A549 (cell line): ENCODE measurements at regions not wholly inside any gene's neighbourhood (a gene's known extent, or its start where the extent isn't known, plus 50 kb on each side); places are given as distances from the start of the nearest gene placed in this dataset.

Source experiments
- ATAC-seq, 2 experiments: fragments of 200-7000 bp in 1 of 2; fragments of >200 bp in 1 of 2; cut with Nextera tagmentation in 1 of 2; cut with Tn5 transposase in 1 of 2; 3 replicates each; pipeline versions ENCODE4 v1.8.0 to v1.9.1; 2018 to 2020; ENCODE audit warnings: mild to moderate bottlenecking in 1 of 2, moderate library complexity in 1 of 2
- CTCF ChIA-PET: fragments of 300-600 bp; sonication (Branson Sonifier 250); formaldehyde crosslinking; extraction: SDS; loops from one replicate; lab custom pipeline; 2021; ENCODE audit warnings: antibody characterized with exemption, inconsistent platforms; lab: Yijun Ruan, JAX
- POLR2A ChIA-PET: fragments of 350-600 bp; formaldehyde crosslinking; extraction: SDS; loops from one replicate; lab custom pipeline; 2021; ENCODE audit warnings: antibody characterized with exemption, inconsistent platforms; lab: Yijun Ruan, JAX
- DNase-seq, 2 experiments: peaks; one replicate each; pipeline versions ENCODE4 v3.0.0 to v3.0.0-alpha.2; 2011 to 2016; ENCODE audit warnings: low read depth in 1 of 2, low spot score in 1 of 2
- FAIRE-seq: peaks from 2 replicates; lab custom pipeline; 2011; peaks lifted over from hg19 to GRCh38; lab: Jason Lieb, UNC
- H3K27ac ChIP-seq, 2 experiments: fragments of >200 bp; sonication (Bioruptor Twin); formaldehyde crosslinking; 3 replicates each; pipeline ENCODE4 v1.5.1; 2016 to 2017
- H3K4me1 ChIP-seq: fragments of >200 bp; sonication (Bioruptor Twin); formaldehyde crosslinking; 3 replicates; pipeline ENCODE4 v1.6.1; 2016
- H3K4me2 ChIP-seq: fragments of >200 bp; sonication (Bioruptor Twin); formaldehyde crosslinking; 3 replicates; pipeline ENCODE4 v1.6.1; 2016
- H3K4me3 ChIP-seq: fragments of >200 bp; sonication (Bioruptor Twin); formaldehyde crosslinking; 3 replicates; pipeline ENCODE4 v1.5.1; 2016
- H3K9me3 ChIP-seq: fragments of >200 bp; sonication (Bioruptor Twin); formaldehyde crosslinking; 3 replicates; pipeline ENCODE4 v1.6.1; 2016
- BHLHE40 ChIP-seq: IDR thresholded peaks from 2 replicates; pipeline ENCODE4 v1.6.1; 2012; ENCODE audit warnings: low read depth, low read length, inconsistent platforms
- CBX2 ChIP-seq: fragments of 200-600 bp; sonication (generic); IDR thresholded peaks from 2 replicates; pipeline ENCODE4 v1.6.1; 2016; ENCODE audit warnings: low read depth, mild to moderate bottlenecking, borderline replicate concordance
- CHD2 ChIP-seq: fragments of 150-350 bp; IDR thresholded peaks from 2 replicates; pipeline ENCODE4 v1.6.1; 2014; ENCODE audit warnings: low read length; ENCODE audit not compliant: partially characterized antibody
- CHD4 ChIP-seq: fragments of 200-600 bp; sonication (generic); IDR thresholded peaks from 2 replicates; pipeline ENCODE4 v1.6.1; 2016; ENCODE audit warnings: antibody characterized with exemption, mild to moderate bottlenecking, borderline replicate concordance
- EHMT2 ChIP-seq: fragments of 200-600 bp; sonication (generic); IDR thresholded peaks from 2 replicates; pipeline ENCODE4 v1.6.1; 2016; ENCODE audit warnings: antibody characterized with exemption, low read depth, mild to moderate bottlenecking, moderate library complexity
- EP300 ChIP-seq, 2 experiments: fragments of >200 bp; sonication (Bioruptor Twin); formaldehyde crosslinking; IDR thresholded peaks; 2 replicates in 1 of 2; 3 replicates in 1 of 2; pipeline ENCODE4 v1.6.1; 2016 to 2017
- ESRRA ChIP-seq: fragments of 150-350 bp; IDR thresholded peaks from 2 replicates; pipeline ENCODE4 v1.6.1; 2014; ENCODE audit warnings: mild to moderate bottlenecking, low read length, borderline replicate concordance
- FOSB ChIP-seq: fragments of 250-450 bp; sonication (Bioruptor Pico); IDR thresholded peaks from 2 replicates; pipeline ENCODE4 v1.5.0; 2020; ENCODE audit warnings: mild to moderate bottlenecking, moderate library complexity
- FOSL2 ChIP-seq, 2 experiments: fragments of 450-650 bp in 1 of 2; fragments of >200 bp in 1 of 2; sonication (Bioruptor Twin) in 1 of 2; formaldehyde crosslinking; IDR thresholded peaks; 2 replicates each; pipeline versions ENCODE4 v1.5.0 to v1.6.1; 2016 to 2020; ENCODE audit warnings: mild to moderate bottlenecking in 1 of 2, moderate library complexity in 1 of 2
- HDAC2 ChIP-seq: fragments of 200-600 bp; sonication (generic); IDR thresholded peaks from 2 replicates; pipeline ENCODE4 v1.6.1; 2016
- HEYL ChIP-seq: fragments of 250-450 bp; sonication (Bioruptor Pico); IDR thresholded peaks from 2 replicates; pipeline ENCODE4 v1.8.0; 2021; ENCODE audit warnings: mild to moderate bottlenecking, moderate library complexity
- HOXA7 ChIP-seq: fragments of 250-450 bp; sonication (Bioruptor Pico); IDR thresholded peaks from 2 replicates; pipeline ENCODE4 v1.5.0; 2020; ENCODE audit warnings: mild to moderate bottlenecking, moderate library complexity
- HOXB5 ChIP-seq: fragments of 250-450 bp; sonication (Bioruptor Pico); IDR thresholded peaks from 2 replicates; pipeline ENCODE4 v1.5.0; 2020; ENCODE audit warnings: mild to moderate bottlenecking, moderate library complexity
- JUN ChIP-seq, 2 experiments: fragments of >200 bp; sonication (Bioruptor Twin); formaldehyde crosslinking; IDR thresholded peaks; 2 replicates in 1 of 2; 3 replicates in 1 of 2; pipeline ENCODE4 v1.6.1; 2016 to 2017
- MAZ ChIP-seq: fragments of 150-350 bp; IDR thresholded peaks from 2 replicates; pipeline ENCODE4 v1.6.1; 2014; ENCODE audit warnings: antibody characterized with exemption, low read depth, low read length, borderline replicate concordance
- PHF8 ChIP-seq: fragments of 200-600 bp; sonication (generic); IDR thresholded peaks from 2 replicates; pipeline ENCODE4 v1.6.1; 2016; ENCODE audit warnings: low read depth, mild to moderate bottlenecking, antibody characterized with exemption, moderate library complexity, borderline replicate concordance
- POLR2A ChIP-seq: IDR thresholded peaks from 2 replicates; pipeline ENCODE4 v1.6.1; 2012; ENCODE audit warnings: mild to moderate bottlenecking, low read length
- POLR2AphosphoS2 ChIP-seq: conservative IDR thresholded peaks from 2 replicates; pipeline ENCODE4 v1.6.1; 2012; ENCODE audit warnings: low read length, improper control_type of control experiment, inconsistent platforms
- RARB ChIP-seq: fragments of 250-450 bp; sonication (Bioruptor Pico); IDR thresholded peaks from 2 replicates; pipeline ENCODE4 v1.8.0; 2021; ENCODE audit warnings: mild to moderate bottlenecking, moderate library complexity
- RNF2 ChIP-seq: fragments of 200-600 bp; sonication (generic); IDR thresholded peaks from 2 replicates; pipeline ENCODE4 v1.6.1; 2016; ENCODE audit warnings: low read depth, mild to moderate bottlenecking, antibody characterized with exemption, moderate library complexity, borderline replicate concordance
- SMC3 ChIP-seq: fragments of >200 bp; sonication (Bioruptor Twin); formaldehyde crosslinking; IDR thresholded peaks from 3 replicates; pipeline ENCODE4 v1.6.1; 2018; ENCODE audit warnings: inconsistent platforms
- SREBF2 ChIP-seq: fragments of 450-650 bp; IDR thresholded peaks from 2 replicates; pipeline ENCODE4 v1.6.1; 2014; ENCODE audit warnings: mild to moderate bottlenecking, moderate library complexity
- TFCP2L1 ChIP-seq: fragments of 250-450 bp; sonication (Bioruptor Pico); IDR thresholded peaks from 2 replicates; pipeline ENCODE4 v1.5.0; 2021; ENCODE audit warnings: mild to moderate bottlenecking
- TP53 ChIP-seq: fragments of 250-450 bp; sonication (Bioruptor Pico); IDR thresholded peaks from 2 replicates; pipeline ENCODE4 v1.5.0; 2021; ENCODE audit warnings: mild to moderate bottlenecking, moderate library complexity
- WGBS: methylation state at CpG from one replicate; pipeline ENCODE4 v1.1.6; 2017; ENCODE audit errors: missing lambda C conversion rate; 5-methylcytosine and 5-hydroxymethylcytosine counted together
- TF ChIP-seq, protein P1 (sequence below): fragments of 250-450 bp; sonication (Bioruptor Pico); IDR thresholded peaks from 2 replicates; pipeline ENCODE4 v1.5.0; 2021; ENCODE audit warnings: mild to moderate bottlenecking, moderate library complexity, borderline replicate concordance
- TF ChIP-seq, protein P2 (sequence below): IDR thresholded peaks from 2 replicates; pipeline ENCODE4 v1.6.1; 2012; ENCODE audit warnings: low read depth, borderline replicate concordance
- TF ChIP-seq, protein P3 (sequence below): fragments of >200 bp; sonication (Bioruptor Twin); formaldehyde crosslinking; IDR thresholded peaks from 3 replicates; pipeline ENCODE4 v1.6.1; 2016
- TF ChIP-seq, protein P4 (sequence below): fragments of 200-600 bp; sonication (generic); IDR thresholded peaks from 2 replicates; pipeline ENCODE4 v1.6.1; 2016; ENCODE audit warnings: antibody characterized with exemption, mild to moderate bottlenecking, moderate library complexity
- TF ChIP-seq, protein P5 (sequence below): IDR thresholded peaks from 2 replicates; pipeline ENCODE4 v1.6.1; 2012

DNA sequence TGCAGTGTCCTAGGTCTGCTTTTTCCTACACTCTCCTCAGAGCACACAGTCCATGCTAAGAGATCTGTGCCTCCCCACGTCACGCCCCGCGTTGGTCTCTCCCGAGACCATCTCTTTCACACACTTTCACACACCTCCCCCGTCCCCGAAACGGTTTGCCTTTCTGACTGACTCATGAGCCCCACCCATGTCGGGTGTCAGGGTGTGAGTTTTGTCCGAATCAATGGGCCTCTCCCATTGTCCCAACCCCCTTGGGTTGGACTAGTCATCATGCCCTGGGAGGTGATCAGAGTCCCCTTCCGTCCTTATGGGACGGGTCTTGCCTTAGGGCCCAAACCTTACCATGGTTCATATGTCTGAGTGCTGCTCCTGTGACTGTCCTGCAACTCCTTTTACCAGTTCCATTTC is 214.0 kb upstream of the HTR2A start:
- FAIRE-seq = no peak
- POLR2A ChIA-PET = no interaction called here
- H3K4me1 ChIP-seq = no peaks in the 10 kb centered on the region
- no peak overlapping the region for H3K4me3 ChIP-seq
- no peak overlapping the region for H3K27ac ChIP-seq
- no peak overlapping the region for H3K4me2 ChIP-seq
- no peak for ATAC-seq
- no peak for DNase-seq
- 35% methylated on average over 12 of the region's 12 CpGs for WGBS
- TF ChIP-seq HEYL (CRISPR knock-in tag) (no peak), FOSL2 (IDR thresholded peaks at IDR 0.05) (no peak), FOSL2 (CRISPR knock-in tag; IDR thresholded peaks at IDR 0.05) (no peak), TFCP2L1 (CRISPR knock-in tag) (no peak), POLR2AphosphoS2 (no peak), TP53 (CRISPR knock-in tag) (no peak), POLR2A (no peak), JUN (IDR thresholded peaks at IDR 0.05) (no peak), CHD2 (no peak), RARB (CRISPR knock-in tag) (no peak), SREBF2 (no peak), EP300 (IDR thresholded peaks at IDR 0.05) (no peak), HOXA7 (CRISPR knock-in tag) (no peak), EHMT2 (no peak), CBX2 (no peak), BHLHE40 (no peak), HOXB5 (CRISPR knock-in tag) (no peak)
- TF ChIP-seq, protein P1, sequence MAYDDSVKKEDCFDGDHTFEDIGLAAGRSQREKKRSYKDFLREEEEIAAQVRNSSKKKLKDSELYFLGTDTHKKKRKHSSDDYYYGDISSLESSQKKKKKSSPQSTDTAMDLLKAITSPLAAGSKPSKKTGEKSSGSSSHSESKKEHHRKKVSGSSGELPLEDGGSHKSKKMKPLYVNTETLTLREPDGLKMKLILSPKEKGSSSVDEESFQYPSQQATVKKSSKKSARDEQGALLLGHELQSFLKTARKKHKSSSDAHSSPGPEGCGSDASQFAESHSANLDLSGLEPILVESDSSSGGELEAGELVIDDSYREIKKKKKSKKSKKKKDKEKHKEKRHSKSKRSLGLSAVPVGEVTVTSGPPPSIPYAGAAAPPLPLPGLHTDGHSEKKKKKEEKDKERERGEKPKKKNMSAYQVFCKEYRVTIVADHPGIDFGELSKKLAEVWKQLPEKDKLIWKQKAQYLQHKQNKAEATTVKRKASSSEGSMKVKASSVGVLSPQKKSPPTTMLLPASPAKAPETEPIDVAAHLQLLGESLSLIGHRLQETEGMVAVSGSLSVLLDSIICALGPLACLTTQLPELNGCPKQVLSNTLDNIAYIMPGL (CRISPR knock-in tag) = no peak
- H3K9me3 ChIP-seq = no peaks in the 10 kb centered on the region
- CTCF ChIA-PET = no interaction called here

DNA sequence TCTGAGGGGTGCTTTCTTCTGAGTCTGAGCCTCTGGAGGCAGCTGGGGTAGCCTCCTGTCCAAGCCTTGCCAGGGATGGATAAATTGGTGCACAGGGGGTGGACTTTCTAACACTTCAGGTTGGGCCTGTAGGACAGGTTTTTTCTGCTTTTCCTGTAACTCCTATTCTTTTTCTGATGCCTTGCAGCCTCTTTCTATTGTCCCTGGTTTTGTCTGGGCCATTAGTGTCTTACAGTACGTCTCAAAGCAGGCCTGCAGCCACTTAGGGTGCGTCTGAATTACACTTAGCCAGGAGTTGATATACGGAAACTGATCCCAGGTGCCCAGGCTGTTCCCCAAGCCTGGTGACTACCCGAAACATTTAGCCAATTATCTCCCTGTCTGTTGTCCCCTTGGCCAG is 213.3 kb upstream of the HTR2A start:
- Histone ChIP-seq H3K27ac (no peak overlapping the region), H3K9me3 (no peaks in the 10 kb centered on the region), H3K4me2 (no peak overlapping the region), H3K4me1 (no peaks in the 10 kb centered on the region), H3K4me3 (no peak overlapping the region)
- CTCF ChIA-PET = no interaction called here
- POLR2A ChIA-PET = no interaction called here
- no peak for DNase-seq
- FAIRE-seq = no peak
- no peak for ATAC-seq
- no peak for TF ChIP-seq TFCP2L1 (CRISPR knock-in tag)
- no peak for TF ChIP-seq HOXB5 (CRISPR knock-in tag)
- TF ChIP-seq FOSB = no peak
- TF ChIP-seq CHD2 = no peak
- TF ChIP-seq HDAC2 = no peak
- TF ChIP-seq, protein P2, sequence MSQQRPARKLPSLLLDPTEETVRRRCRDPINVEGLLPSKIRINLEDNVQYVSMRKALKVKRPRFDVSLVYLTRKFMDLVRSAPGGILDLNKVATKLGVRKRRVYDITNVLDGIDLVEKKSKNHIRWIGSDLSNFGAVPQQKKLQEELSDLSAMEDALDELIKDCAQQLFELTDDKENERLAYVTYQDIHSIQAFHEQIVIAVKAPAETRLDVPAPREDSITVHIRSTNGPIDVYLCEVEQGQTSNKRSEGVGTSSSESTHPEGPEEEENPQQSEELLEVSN = no peak
- TF ChIP-seq POLR2AphosphoS2 = no peak
- TF ChIP-seq FOSL2 (IDR thresholded peaks at IDR 0.05) = no peak
- TF ChIP-seq FOSL2 (CRISPR knock-in tag; IDR thresholded peaks at IDR 0.05) = no peak
- TF ChIP-seq, protein P3, sequence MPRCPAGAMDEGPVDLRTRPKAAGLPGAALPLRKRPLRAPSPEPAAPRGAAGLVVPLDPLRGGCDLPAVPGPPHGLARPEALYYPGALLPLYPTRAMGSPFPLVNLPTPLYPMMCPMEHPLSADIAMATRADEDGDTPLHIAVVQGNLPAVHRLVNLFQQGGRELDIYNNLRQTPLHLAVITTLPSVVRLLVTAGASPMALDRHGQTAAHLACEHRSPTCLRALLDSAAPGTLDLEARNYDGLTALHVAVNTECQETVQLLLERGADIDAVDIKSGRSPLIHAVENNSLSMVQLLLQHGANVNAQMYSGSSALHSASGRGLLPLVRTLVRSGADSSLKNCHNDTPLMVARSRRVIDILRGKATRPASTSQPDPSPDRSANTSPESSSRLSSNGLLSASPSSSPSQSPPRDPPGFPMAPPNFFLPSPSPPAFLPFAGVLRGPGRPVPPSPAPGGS = no peak
- no peak for TF ChIP-seq EHMT2
- WGBS = 26% methylated on average over 4 of the region's 4 CpGs

DNA sequence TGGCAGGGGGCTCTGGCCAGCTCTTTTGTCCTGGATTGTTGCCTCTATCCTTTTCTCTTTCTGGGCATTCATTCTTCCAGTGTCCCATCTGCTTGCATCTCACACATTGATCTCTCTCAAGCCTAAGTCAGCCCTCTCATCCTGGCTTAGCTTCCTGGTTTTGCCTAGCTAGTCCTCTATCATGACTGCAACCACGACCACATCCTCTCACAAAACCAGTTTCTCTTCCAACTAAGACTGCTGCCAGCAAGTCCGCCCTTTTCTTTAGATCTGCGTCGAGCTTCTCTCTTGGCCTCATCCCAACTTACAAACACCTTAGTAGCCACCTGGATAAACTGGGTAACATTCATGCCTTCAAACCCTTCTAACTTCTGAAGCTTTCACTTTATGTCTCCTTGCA is 212.2 kb upstream of the HTR2A start:
- CTCF ChIA-PET = no interaction called here
- no peak overlapping the region for H3K27ac ChIP-seq
- H3K4me2 ChIP-seq = no peak overlapping the region
- no peaks in the 10 kb centered on the region for H3K4me1 ChIP-seq
- FAIRE-seq = no peak
- POLR2A ChIA-PET = no interaction called here
- ATAC-seq = no peak
- no peak overlapping the region for H3K4me3 ChIP-seq
- DNase-seq = no peak
- WGBS = 48% methylated on average over 4 of the region's 4 CpGs
- H3K9me3 ChIP-seq = no peaks in the 10 kb centered on the region
- TF ChIP-seq RNF2 = no peak
- TF ChIP-seq PHF8 = no peak
- no peak for TF ChIP-seq CHD4
- TF ChIP-seq ESRRA = no peak
- no peak for TF ChIP-seq MAZ
- TF ChIP-seq, protein P4, sequence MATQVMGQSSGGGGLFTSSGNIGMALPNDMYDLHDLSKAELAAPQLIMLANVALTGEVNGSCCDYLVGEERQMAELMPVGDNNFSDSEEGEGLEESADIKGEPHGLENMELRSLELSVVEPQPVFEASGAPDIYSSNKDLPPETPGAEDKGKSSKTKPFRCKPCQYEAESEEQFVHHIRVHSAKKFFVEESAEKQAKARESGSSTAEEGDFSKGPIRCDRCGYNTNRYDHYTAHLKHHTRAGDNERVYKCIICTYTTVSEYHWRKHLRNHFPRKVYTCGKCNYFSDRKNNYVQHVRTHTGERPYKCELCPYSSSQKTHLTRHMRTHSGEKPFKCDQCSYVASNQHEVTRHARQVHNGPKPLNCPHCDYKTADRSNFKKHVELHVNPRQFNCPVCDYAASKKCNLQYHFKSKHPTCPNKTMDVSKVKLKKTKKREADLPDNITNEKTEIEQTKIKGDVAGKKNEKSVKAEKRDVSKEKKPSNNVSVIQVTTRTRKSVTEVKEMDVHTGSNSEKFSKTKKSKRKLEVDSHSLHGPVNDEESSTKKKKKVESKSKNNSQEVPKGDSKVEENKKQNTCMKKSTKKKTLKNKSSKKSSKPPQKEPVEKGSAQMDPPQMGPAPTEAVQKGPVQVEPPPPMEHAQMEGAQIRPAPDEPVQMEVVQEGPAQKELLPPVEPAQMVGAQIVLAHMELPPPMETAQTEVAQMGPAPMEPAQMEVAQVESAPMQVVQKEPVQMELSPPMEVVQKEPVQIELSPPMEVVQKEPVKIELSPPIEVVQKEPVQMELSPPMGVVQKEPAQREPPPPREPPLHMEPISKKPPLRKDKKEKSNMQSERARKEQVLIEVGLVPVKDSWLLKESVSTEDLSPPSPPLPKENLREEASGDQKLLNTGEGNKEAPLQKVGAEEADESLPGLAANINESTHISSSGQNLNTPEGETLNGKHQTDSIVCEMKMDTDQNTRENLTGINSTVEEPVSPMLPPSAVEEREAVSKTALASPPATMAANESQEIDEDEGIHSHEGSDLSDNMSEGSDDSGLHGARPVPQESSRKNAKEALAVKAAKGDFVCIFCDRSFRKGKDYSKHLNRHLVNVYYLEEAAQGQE = no peak
- TF ChIP-seq JUN (IDR thresholded peaks at IDR 0.05) = no peak
- TF ChIP-seq, protein P5, sequence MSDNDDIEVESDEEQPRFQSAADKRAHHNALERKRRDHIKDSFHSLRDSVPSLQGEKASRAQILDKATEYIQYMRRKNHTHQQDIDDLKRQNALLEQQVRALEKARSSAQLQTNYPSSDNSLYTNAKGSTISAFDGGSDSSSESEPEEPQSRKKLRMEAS = no peak
- TF ChIP-seq SMC3 = no peak
